ENCODE measurements at regions not wholly inside any gene's neighbourhood (a gene's known extent, or its start where the extent isn't known, plus 50 kb on each side); places are given as distances from the start of the nearest gene placed in this dataset.
A peak's percentile ranks its signal among the peaks of the same experiment; 100 is the strongest.

DNA sequence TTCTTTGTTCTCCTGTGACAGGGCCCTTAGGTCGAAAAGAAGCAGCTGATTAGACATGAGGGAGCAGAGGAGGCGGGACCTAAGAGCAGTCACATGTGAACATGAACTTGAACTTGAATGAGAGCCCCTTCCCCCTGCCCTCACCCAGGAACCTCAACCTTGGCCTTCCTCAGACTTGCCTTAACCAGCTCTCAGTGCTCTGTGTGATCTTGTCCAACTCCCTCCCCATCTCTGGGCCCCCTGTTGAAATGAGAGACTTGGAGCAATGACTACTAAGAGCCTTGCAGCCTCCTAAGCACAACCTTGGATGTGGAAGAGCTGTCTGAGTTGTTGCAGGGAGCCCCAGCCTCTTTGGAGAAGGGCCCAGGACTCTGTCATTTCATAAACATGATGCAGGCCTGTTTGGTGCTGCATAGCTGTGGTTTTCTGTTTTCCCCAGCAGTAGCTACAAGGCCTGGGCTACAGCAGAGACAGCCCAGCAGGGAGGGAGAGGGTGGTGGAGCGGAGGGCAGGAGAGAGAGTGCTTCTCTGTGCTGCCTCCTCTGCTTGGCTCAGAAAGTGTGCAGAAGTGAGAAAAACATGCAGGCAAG, 123.9 kb upstream of the ZMIZ1 start:
- Histone ChIP-seq H3K9me3 (ENCODE audit: control insufficient read depth in 4 of 4, insufficient read depth in 3 of 4, low read length in 3 of 4) (no peaks in the 10 kb centered on the region), H3K4me3 (no peak overlapping the region), H3K27ac (ENCODE audit: low read depth in 1 of 2, low read length in 1 of 2) (peak overlapping the region in 1 of 2 donors; percentile 20), H3K4me1 (ENCODE audit: control insufficient read depth in 5 of 5, insufficient read depth in 5 of 5, low read length in 5 of 5) (peaks cover 0 to 41% (median 10%) of the 10 kb centered on the region in 5 donors), H3K9ac (ENCODE audit: insufficient read depth in 1 of 2, low read length in 2 of 2) (peak overlapping the region in 1 of 2 donors; percentile 56), H3K36me3 (ENCODE audit: control insufficient read depth in 4 of 4, insufficient read depth in 4 of 4, low read length in 4 of 4) (no peaks in the 10 kb centered on the region), H3K27me3 (ENCODE audit: control insufficient read depth in 3 of 3, insufficient read depth in 3 of 3, low read length in 2 of 3) (no peaks in the 10 kb centered on the region)
- ATAC-seq (ENCODE audit: insufficient read depth, low FRiP score) (peak; percentile 62), DNase-seq (peak; percentile 91 to 98 (median 96))
- no peak for TF ChIP-seq CTCF (IDR thresholded peaks at IDR 0.05; ENCODE audit: control extremely low read depth, extremely low read depth)
- WGBS, 2 donors = 57 to 61% methylated on average over 3 of the region's 3 CpGs

DNA sequence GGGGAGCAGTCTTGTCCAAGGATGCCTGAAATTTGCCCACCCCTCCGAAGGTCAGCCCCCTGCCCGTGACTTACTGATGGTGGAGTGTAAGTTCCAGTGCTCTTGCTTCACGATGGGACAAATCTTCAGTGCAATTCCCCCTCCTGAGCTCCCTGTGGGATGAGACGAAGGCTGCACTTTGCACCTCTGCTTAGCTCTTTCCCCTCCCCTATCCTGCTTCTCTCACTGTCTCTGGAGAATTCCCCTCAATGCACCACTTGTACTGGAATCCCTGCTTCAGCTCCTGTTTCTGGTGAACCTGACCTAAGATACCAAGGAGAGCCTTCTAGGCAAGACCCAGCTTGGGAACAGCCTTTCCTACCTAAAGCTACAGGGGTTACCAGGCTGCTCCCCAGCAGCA, 122.9 kb upstream of the ZMIZ1 start:
- no peak for ATAC-seq (ENCODE audit: insufficient read depth, low FRiP score)
- 93 to 94% methylated on average over 4 of the region's 4 CpGs for WGBS, 2 donors

GRCh38 chr10:78947226-78947625, 121.5 kb upstream of the ZMIZ1 start:
- no peak for TF ChIP-seq CTCF (IDR thresholded peaks at IDR 0.05; ENCODE audit: control extremely low read depth, extremely low read depth)
- WGBS, 2 donors = 86 to 91% methylated on average over 6 of the region's 6 CpGs
- Histone ChIP-seq H3K27me3 (ENCODE audit: control insufficient read depth in 3 of 3, insufficient read depth in 3 of 3, low read length in 2 of 3) (no peaks in the 10 kb centered on the region), H3K9me3 (ENCODE audit: control insufficient read depth in 4 of 4, insufficient read depth in 3 of 4, low read length in 3 of 4) (no peaks in the 10 kb centered on the region), H3K4me3 (no peak overlapping the region), H3K27ac (ENCODE audit: low read depth in 1 of 2, low read length in 1 of 2) (no peak overlapping the region), H3K9ac (ENCODE audit: insufficient read depth in 1 of 2, low read length in 2 of 2) (no peak overlapping the region), H3K36me3 (ENCODE audit: control insufficient read depth in 4 of 4, insufficient read depth in 4 of 4, low read length in 4 of 4) (no peaks in the 10 kb centered on the region), H3K4me1 (ENCODE audit: control insufficient read depth in 5 of 5, insufficient read depth in 5 of 5, low read length in 5 of 5) (peaks cover 0 to 47% (median 5%) of the 10 kb centered on the region in 5 donors)
- ATAC-seq (ENCODE audit: insufficient read depth, low FRiP score) (no peak), DNase-seq (no peak)

More for the DNA sequence above, 122.9 kb upstream of the ZMIZ1 start:
- no peak overlapping the region for H3K4me3 ChIP-seq
- H3K36me3 ChIP-seq (ENCODE audit: control insufficient read depth in 4 of 4, insufficient read depth in 4 of 4, low read length in 4 of 4) = no peaks in the 10 kb centered on the region
- peaks cover 0 to 45% (median 10%) of the 10 kb centered on the region in 5 donors for H3K4me1 ChIP-seq (ENCODE audit: control insufficient read depth in 5 of 5, insufficient read depth in 5 of 5, low read length in 5 of 5)
- TF ChIP-seq CTCF (IDR thresholded peaks at IDR 0.05; ENCODE audit: control extremely low read depth, extremely low read depth) = no peak
- H3K9ac ChIP-seq (ENCODE audit: insufficient read depth in 1 of 2, low read length in 2 of 2) = no peak overlapping the region
- DNase-seq = no peak
- no peak overlapping the region for H3K27ac ChIP-seq (ENCODE audit: low read depth in 1 of 2, low read length in 1 of 2)
- no peaks in the 10 kb centered on the region for H3K27me3 ChIP-seq (ENCODE audit: control insufficient read depth in 3 of 3, insufficient read depth in 3 of 3, low read length in 2 of 3)
- H3K9me3 ChIP-seq (ENCODE audit: control insufficient read depth in 4 of 4, insufficient read depth in 3 of 4, low read length in 3 of 4) = no peaks in the 10 kb centered on the region

DNA sequence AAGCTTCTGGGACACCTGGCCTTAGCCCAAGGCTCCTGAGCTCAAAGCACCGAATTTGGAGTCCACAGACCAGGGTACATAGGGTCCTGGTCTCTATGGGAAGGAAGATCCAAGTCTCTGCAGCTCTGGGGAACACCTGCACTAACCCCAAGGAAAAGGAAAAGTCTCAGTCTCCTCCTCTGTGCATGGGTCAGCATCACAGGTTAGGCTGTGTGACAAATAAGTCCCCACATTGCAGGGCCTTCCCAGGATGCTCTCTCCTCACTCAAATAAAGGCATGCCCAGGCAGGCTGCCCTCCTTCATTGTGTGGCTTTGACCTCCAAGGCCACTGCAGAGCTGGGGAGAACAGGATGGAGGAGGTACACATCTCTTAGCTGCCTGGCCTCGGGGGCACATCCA, 121.0 kb upstream of the ZMIZ1 start:
- Histone ChIP-seq H3K27me3 (ENCODE audit: control insufficient read depth in 3 of 3, insufficient read depth in 3 of 3, low read length in 2 of 3) (no peaks in the 10 kb centered on the region), H3K36me3 (ENCODE audit: control insufficient read depth in 4 of 4, insufficient read depth in 4 of 4, low read length in 4 of 4) (no peaks in the 10 kb centered on the region), H3K27ac (ENCODE audit: low read depth in 1 of 2, low read length in 1 of 2) (no peak overlapping the region), H3K9me3 (ENCODE audit: control insufficient read depth in 4 of 4, insufficient read depth in 3 of 4, low read length in 3 of 4) (no peaks in the 10 kb centered on the region), H3K4me1 (ENCODE audit: control insufficient read depth in 5 of 5, insufficient read depth in 5 of 5, low read length in 5 of 5) (peaks cover 0 to 50% (median 7%) of the 10 kb centered on the region in 5 donors), H3K4me3 (no peak overlapping the region), H3K9ac (ENCODE audit: insufficient read depth in 1 of 2, low read length in 2 of 2) (no peak overlapping the region)
- 62 to 69% methylated on average over 2 of the region's 2 CpGs for WGBS, 2 donors
- TF ChIP-seq CTCF (IDR thresholded peaks at IDR 0.05; ENCODE audit: control extremely low read depth, extremely low read depth) = no peak
- ATAC-seq (ENCODE audit: insufficient read depth, low FRiP score) (no peak), DNase-seq (no peak)

All from lung (tissue), 11 donors.